Neural cell (in vitro differentiated cells): ENCODE measurements at regions not wholly inside any gene's neighbourhood (a gene's known extent, or its start where the extent isn't known, plus 50 kb on each side); places are given as distances from the start of the nearest gene placed in this dataset.

Source experiments
- H2AFZ ChIP-seq: fragments of 200-600, 300-800 bp; sonication (generic), shearing (Covaris generic); 2 replicates; pipeline ENCODE4 v1.6.0; 2014; ENCODE audit warnings: low read depth, mild to moderate bottlenecking, antibody characterized with exemption, low read length, moderate library complexity
- H3F3A ChIP-seq: fragments of 200-600 bp; shearing (Covaris generic); 2 replicates; pipeline ENCODE4 v1.6.1; 2016; ENCODE audit warnings: mild to moderate bottlenecking, moderate library complexity, mixed read lengths, antibody characterized with exemption, low read length; ENCODE audit not compliant: insufficient read depth, poor library complexity, severe bottlenecking
- H3K27ac ChIP-seq: fragments of 200-600, 300-800 bp; sonication (generic), shearing (Covaris generic); 2 replicates; pipeline ENCODE4 v1.5.1; 2014; ENCODE audit warnings: mild to moderate bottlenecking, low read length, moderate library complexity
- H3K27me3 ChIP-seq: fragments of 300-800, 200-600 bp; sonication (generic), shearing (Covaris generic); 2 replicates; pipeline ENCODE4 v1.6.0; 2014; ENCODE audit warnings: mild to moderate bottlenecking, low read depth, low read length, moderate library complexity; ENCODE audit not compliant: insufficient read depth
- H3K36me3 ChIP-seq: fragments of 300-800, 200-600 bp; sonication (generic), shearing (Covaris generic); 2 replicates; pipeline ENCODE4 v1.5.1; 2014; ENCODE audit warnings: mild to moderate bottlenecking, antibody characterized with exemption, low read length, moderate library complexity; ENCODE audit not compliant: insufficient read depth
- H3K4me2 ChIP-seq: fragments of 300-800, 200-600 bp; sonication (generic), shearing (Covaris generic); 2 replicates; pipeline ENCODE4 v1.6.0; 2014; ENCODE audit warnings: mild to moderate bottlenecking, low read length
- H3K4me3 ChIP-seq: fragments of 300-800, 200-600 bp; sonication (generic), shearing (Covaris generic); 2 replicates; pipeline ENCODE4 v1.5.1; 2014; ENCODE audit warnings: mild to moderate bottlenecking, low read length, moderate library complexity
- H3K79me2 ChIP-seq: fragments of 200-600 bp; shearing (Covaris generic); replicated peaks from 2 replicates; pipeline ENCODE4 v1.6.0; 2014; ENCODE audit warnings: mild to moderate bottlenecking, low read length, moderate library complexity; ENCODE audit not compliant: insufficient read depth
- H3K9ac ChIP-seq: fragments of 300-800, 200-600 bp; sonication (generic), shearing (Covaris generic); 2 replicates; pipeline ENCODE4 v1.6.1; 2016; ENCODE audit warnings: mild to moderate bottlenecking, low read length, mixed read lengths
- H3K9me2 ChIP-seq: fragments of 200-600 bp; shearing (Covaris generic); 2 replicates; pipeline ENCODE4 v1.6.1; 2016; ENCODE audit warnings: mild to moderate bottlenecking, low read length, mixed read lengths; ENCODE audit not compliant: insufficient read depth
- H3K9me3 ChIP-seq: fragments of 200-600, 300-800 bp; sonication (generic), shearing (Covaris generic); 2 replicates; pipeline ENCODE4 v1.6.1; 2016; ENCODE audit warnings: mild to moderate bottlenecking, mixed run types, low read length, moderate library complexity, mixed read lengths
- H4K20me1 ChIP-seq: fragments of 200-600 bp; shearing (Covaris generic); 2 replicates; pipeline ENCODE4 v1.6.1; 2016; ENCODE audit warnings: mild to moderate bottlenecking, mixed run types; ENCODE audit not compliant: insufficient read depth
- EP300 ChIP-seq: fragments of 450-650 bp; conservative IDR thresholded peaks from 2 replicates; pipeline ENCODE4 v1.6.1; 2014; ENCODE audit warnings: antibody characterized with exemption, mild to moderate bottlenecking, moderate library complexity; ENCODE audit not compliant: poor library complexity, severe bottlenecking
- EZH2 ChIP-seq: fragments of 200-600, 300-800 bp; shearing (Covaris generic), sonication (generic); IDR thresholded peaks from 2 replicates; pipeline ENCODE4 v1.6.1; 2014; ENCODE audit warnings: antibody characterized with exemption, low read length, borderline replicate concordance, mild to moderate bottlenecking; ENCODE audit not compliant: insufficient read depth, poor library complexity, severe bottlenecking
- MXI1 ChIP-seq: fragments of 450-650 bp; conservative IDR thresholded peaks from 2 replicates; pipeline ENCODE4 v1.6.1; 2014; ENCODE audit warnings: antibody characterized with exemption, mild to moderate bottlenecking; ENCODE audit not compliant: poor library complexity, severe bottlenecking
- POLR2AphosphoS5 ChIP-seq: IDR thresholded peaks from 2 replicates; pipeline ENCODE4 v1.6.1; 2012
- RAD21 ChIP-seq: fragments of 450-650 bp; conservative IDR thresholded peaks from 2 replicates; pipeline ENCODE4 v1.6.1; 2014; ENCODE audit warnings: antibody characterized with exemption, mild to moderate bottlenecking, moderate library complexity
- SMC3 ChIP-seq: fragments of 450-650 bp; conservative IDR thresholded peaks from 2 replicates; pipeline ENCODE4 v1.6.1; 2014; ENCODE audit warnings: antibody characterized with exemption, mild to moderate bottlenecking, moderate library complexity; ENCODE audit not compliant: poor library complexity
- TAF1 ChIP-seq: IDR thresholded peaks from 2 replicates; pipeline ENCODE4 v1.6.1; 2012; ENCODE audit warnings: low read depth
- TF ChIP-seq, protein P1 (sequence below): fragments of 450-650 bp; IDR thresholded peaks from 2 replicates; pipeline ENCODE4 v1.5.1; 2014; ENCODE audit warnings: antibody characterized with exemption, mild to moderate bottlenecking, moderate library complexity; ENCODE audit not compliant: poor library complexity, severe bottlenecking

DNA sequence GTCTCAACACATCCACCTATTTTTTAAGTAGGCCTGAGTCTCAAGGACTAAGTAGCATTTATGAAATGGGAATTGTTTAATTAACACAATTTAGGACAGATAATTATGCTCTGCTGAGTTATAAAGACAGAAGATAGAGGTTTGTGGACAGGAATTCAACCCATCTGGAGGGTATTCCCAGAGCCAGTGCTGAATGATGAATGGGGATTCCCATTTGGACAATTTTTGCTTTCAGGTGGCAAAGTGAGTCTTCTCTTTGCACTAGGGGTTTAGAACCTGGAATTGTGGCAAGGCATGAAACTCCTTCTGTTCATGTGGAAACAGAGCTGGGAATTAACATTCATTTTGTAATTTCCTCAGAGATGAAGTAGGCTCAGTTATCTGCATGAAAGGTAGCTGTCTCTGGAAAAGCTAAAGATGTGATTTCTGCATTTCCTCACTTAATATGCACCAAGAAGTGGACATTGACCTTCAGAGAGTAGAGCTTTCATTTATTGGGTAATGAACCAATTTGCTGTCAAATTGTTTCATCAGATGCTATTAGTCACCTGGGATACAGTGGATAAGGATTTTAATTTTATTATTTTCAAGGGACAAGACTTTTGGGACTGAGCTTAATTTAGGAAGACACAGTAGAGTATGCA, 212.1 kb upstream of the NRXN1 start:
- Histone ChIP-seq H3K9me3 (no peaks in the 10 kb centered on the region), H3K79me2 (no peaks in the 10 kb centered on the region), H3K36me3 (no peaks in the 10 kb centered on the region), H3K27me3 (no peaks in the 10 kb centered on the region), H4K20me1 (no peaks in the 10 kb centered on the region), H2AFZ (no peak overlapping the region), H3K27ac (no peak overlapping the region), H3F3A (no peaks in the 10 kb centered on the region), H3K9ac (no peak overlapping the region), H3K4me2 (no peak overlapping the region), H3K9me2 (no peaks in the 10 kb centered on the region), H3K4me3 (no peak overlapping the region)
- TF ChIP-seq SMC3 (no peak), TAF1 (no peak), MXI1 (no peak), EZH2 (no peak)
- TF ChIP-seq, protein P1, sequence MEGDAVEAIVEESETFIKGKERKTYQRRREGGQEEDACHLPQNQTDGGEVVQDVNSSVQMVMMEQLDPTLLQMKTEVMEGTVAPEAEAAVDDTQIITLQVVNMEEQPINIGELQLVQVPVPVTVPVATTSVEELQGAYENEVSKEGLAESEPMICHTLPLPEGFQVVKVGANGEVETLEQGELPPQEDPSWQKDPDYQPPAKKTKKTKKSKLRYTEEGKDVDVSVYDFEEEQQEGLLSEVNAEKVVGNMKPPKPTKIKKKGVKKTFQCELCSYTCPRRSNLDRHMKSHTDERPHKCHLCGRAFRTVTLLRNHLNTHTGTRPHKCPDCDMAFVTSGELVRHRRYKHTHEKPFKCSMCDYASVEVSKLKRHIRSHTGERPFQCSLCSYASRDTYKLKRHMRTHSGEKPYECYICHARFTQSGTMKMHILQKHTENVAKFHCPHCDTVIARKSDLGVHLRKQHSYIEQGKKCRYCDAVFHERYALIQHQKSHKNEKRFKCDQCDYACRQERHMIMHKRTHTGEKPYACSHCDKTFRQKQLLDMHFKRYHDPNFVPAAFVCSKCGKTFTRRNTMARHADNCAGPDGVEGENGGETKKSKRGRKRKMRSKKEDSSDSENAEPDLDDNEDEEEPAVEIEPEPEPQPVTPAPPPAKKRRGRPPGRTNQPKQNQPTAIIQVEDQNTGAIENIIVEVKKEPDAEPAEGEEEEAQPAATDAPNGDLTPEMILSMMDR: no peak

DNA sequence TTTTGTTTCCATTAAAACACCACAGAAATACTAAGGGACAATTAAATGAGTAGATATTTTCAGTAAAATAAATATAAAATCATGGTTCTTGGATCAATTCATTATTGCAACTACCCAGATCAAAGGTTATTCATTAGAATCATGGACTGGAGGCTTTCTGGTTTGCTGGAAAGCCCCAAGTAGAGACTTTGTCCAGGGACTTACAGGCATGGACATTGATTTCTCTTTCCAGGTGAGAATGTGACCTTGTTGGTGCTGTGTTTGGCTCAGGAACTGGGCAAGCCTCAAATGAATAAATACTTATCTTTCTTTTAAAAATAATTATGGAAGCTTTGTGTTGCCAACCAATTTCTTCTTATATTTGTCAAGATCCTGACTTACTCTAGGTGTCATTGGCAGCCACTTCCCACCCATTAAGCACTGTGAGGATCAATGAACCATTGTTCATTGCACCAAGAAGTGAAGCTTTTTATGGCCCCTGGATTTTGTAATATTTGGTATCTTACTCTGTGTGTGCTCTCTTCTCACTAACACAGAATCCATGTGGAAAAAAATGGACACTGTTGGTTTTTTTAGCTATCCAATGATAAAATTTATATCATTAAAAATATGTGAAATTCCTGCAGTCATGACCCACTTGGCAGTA, 205.8 kb upstream of the NRXN1 start:
- Histone ChIP-seq H4K20me1 (no peaks in the 10 kb centered on the region), H3K9me3 (no peaks in the 10 kb centered on the region), H3F3A (no peaks in the 10 kb centered on the region), H3K9ac (no peak overlapping the region), H2AFZ (no peak overlapping the region), H3K36me3 (no peaks in the 10 kb centered on the region), H3K27ac (no peak overlapping the region), H3K79me2 (no peaks in the 10 kb centered on the region), H3K4me3 (no peak overlapping the region), H3K9me2 (no peaks in the 10 kb centered on the region), H3K4me2 (no peak overlapping the region), H3K27me3 (no peaks in the 10 kb centered on the region)
- TF ChIP-seq TAF1 (no peak), POLR2AphosphoS5 (no peak)

DNA sequence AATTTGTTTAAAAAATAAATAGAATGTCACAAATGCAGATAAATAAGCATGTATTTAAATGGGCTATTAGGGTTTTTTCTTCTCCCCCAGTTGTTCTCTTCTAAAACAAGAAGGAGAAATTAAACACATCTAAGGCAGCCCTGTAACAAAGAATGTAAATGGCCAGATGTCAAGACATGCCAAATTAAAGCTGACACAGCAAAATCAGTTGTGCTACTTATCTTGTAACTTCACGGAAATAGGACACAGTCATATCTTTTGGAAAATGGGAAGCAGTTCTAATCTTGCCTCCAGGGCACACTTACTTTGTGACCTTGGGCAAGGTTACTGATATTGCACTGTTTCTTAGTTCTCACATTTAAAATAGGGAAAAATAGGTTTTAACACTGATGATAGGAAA, 200.1 kb upstream of the NRXN1 start:
- H3K27me3 ChIP-seq: no peaks in the 10 kb centered on the region
- H3K36me3 ChIP-seq: no peaks in the 10 kb centered on the region
- H3K27ac ChIP-seq: no peak overlapping the region
- no peak overlapping the region for H3K4me3 ChIP-seq
- no peak overlapping the region for H3K9ac ChIP-seq
- no peaks in the 10 kb centered on the region for H3F3A ChIP-seq
- no peak overlapping the region for H2AFZ ChIP-seq
- H4K20me1 ChIP-seq: no peaks in the 10 kb centered on the region
- no peaks in the 10 kb centered on the region for H3K79me2 ChIP-seq
- no peaks in the 10 kb centered on the region for H3K9me3 ChIP-seq
- no peak overlapping the region for H3K4me2 ChIP-seq
- TF ChIP-seq EP300 (no peak), RAD21 (no peak), SMC3 (no peak), MXI1 (no peak)
- H3K9me2 ChIP-seq: no peaks in the 10 kb centered on the region
